ENCODE measurements at regions not wholly inside any gene's neighbourhood (a gene's known extent, or its start where the extent isn't known, plus 50 kb on each side); places are given as distances from the start of the nearest gene placed in this dataset.

GRCh38 chr3:188077160-188077799, 76.7 kb upstream of the LPP start:
- no peak for DNase-seq

DNA sequence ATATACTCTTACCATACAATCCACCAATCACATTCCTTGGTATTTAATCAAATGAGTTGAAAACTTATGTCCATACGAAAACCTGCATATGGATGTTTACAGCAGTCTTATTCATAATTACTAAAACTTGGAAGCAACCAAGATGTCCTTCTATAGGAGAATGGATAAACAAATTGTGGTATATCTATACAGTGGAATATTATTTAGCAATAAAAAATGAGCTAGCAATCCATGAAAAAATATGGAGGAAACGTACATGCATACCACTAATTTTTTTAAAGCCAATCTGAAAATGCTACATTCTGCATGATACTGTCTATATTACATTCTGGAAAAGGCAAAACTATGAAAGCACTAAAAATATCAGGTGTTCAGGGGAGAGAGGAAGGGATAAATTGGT, 73.9 kb upstream of the LPP start:
- no peak for DNase-seq

DNA sequence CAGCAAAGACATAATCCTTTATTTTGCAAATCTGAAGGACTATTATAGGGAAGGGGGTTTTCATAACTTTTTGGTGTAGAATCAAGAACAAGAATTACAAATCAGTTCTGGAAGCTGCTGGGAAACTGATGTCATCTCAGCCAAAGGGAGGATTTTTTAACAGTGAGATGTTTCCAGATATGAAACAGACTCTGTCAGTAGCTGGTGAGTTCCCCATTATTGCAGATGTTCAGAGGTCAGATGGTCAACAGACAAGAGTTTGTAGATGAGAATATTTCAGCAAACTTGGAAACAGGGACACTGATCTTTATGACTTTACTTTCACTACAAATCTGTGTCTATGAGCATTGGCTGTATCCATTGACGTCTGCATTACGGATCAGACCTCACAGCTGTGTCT, 71.9 kb upstream of the LPP start:
- no peak for DNase-seq

GRCh38 chr3:188082450-188082849, 71.5 kb upstream of the LPP start:
- no peak for DNase-seq

GRCh38 chr3:188083011-188083410, 70.9 kb upstream of the LPP start:
- DNase-seq: no peak

DNA sequence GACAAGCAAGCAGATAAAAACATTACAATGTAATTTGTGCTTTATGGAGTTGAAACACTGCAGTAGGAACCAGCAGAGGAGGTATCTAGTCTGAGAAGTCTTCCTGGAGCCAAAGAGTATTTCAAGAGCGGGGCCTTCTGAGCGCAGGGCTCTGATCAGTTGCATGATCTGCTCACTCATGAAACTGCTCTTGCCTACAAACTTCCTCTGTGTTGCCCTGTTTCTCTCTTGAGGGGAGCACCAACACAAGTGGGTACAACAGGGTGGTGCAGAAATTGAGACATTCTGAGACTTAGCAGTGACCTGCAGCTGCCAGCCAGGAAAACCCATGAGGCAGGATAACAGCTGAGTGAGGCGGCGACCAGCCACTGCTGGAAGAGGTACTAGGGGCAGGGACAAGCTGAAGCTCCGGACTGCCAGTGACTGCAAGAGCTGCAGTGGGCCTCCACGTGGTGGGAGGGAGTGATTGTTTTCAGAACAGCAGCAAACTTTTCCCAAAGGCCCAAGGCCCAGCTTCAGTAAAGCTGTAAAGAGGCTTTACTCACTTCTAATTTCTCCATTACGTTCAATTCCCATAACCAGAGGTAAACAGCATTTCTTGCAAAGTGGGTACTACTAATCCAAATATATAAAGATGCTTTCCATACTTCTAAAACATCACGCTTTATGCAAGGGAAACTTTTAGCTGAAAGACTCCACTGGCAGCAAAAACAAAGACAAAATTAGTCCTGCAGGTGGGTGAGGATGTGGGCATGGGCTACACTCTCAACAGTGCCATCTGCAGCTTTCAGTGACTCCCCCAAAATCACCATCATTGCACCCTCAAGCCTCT, 69.0 kb upstream of the LPP start:
- no peak for DNase-seq

DNA sequence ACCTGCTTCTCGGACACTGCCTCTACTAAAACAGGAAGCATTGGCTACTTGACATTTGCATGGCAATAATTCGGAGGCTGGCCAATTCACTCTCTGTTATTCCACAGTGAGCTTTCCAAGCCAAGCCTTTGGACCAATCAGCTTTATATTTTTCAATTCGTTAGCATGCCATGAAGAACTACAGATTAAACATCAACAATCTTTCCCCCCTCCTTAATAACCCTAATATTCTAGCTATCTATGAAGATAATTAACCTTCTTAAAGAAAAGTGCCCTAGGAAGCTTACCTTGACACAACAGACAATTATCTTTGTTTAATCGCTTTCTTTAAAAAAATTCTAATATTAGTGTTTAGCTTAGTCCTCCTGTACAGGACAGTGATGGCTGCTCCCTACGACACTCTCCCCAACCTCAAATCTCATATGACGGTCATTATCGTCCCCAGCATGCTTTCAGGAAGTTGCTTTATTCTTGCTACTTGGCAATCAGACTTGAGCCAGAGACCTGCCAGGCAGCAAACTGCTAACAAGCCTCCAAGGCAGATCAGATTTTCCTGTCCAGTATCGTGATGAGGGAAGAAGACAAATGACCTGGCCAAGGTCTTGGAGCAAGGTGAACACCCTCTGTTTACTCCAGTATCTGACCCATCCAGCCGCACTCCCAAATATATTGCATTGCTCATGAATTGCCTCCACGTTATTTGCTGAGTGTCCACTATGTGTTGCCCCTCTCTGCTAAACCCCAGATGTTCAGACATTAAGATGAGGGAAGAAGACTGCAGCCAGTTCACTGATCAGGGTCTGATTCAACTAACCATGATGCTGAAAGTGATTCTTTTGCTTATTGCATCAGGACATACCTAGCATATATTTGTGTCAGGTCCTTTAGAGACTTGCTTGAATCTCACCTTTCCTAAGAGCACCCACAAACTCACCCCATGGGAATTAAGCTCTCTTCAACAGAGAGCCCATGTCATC, 68.1 kb upstream of the LPP start:
- no peak for DNase-seq

- no peak for DNase-seq
These were observed 64.8 kb upstream of the LPP start for GRCh38 chr3:188088948-188089685.

- DNase-seq: peak; percentile 4 to 56
These were observed 63.2 kb upstream of the LPP start for GRCh38 chr3:188090620-188091309.

DNA sequence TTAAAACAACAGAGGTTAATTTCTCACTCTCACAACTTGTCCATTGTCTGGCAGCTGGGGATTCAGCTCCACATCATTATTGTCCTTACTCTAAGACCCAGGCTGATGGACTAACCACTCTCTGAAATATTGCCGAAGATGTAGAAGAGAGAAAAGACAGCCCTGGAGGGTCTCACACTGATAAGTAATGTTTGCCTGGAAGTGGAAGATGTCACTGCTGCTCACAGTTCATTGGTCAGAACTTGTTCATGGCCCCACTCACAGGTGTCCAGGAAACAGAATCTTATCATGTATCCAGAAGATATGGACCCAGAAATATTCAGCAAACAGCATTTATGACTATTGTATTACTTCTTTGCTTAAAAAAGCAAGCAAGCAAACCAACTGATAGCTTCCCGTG, 62.2 kb upstream of the LPP start:
- DNase-seq: no peak

- no peak for DNase-seq
These were observed 61.3 kb upstream of the LPP start for GRCh38 chr3:188092648-188093047.

- DNase-seq: no peak
These were observed 58.5 kb upstream of the LPP start for GRCh38 chr3:188095431-188095830.

DNA sequence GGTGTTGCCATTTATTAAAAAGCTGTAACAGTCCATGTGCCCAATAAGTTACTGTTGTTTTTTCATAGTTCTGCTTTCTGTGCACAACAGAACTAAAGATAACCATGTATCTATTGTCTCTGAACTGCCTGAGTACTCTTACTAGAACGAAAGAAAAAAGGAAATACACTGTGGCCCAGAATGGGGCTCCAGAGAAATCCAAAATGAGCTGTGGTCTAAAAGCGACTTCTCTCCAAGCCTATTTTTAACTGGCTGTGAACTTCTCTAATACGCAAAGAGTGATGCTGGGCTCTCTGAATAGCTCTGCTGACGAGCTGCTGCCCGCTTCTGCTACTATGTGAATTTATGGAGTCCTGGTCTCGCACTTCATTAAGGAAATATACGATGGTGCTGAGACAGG, 56.2 kb upstream of the LPP start:
- no peak for DNase-seq

DNA sequence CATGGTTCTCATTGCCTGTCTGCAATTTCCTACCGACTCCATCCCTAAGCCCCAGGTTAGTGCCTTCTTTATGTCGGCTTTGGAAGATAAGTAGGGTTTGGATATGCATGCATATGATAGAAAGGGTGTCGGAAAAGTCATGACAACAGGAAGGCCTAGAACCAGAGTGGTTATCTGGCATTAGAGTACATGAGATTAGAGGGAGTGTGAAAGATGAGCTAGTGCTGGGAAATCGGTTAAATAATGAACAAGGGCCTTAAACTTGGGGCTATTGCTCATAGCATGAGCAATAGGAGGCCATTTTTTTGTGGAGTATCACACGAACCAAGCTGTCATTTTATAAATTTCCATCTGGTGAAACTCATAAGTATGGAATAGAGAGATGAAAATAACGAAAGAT, 54.0 kb upstream of the LPP start:
- no peak for DNase-seq

- no peak for DNase-seq
These were observed 51.0 kb upstream of the LPP start for GRCh38 chr3:188102861-188103547.

DNA sequence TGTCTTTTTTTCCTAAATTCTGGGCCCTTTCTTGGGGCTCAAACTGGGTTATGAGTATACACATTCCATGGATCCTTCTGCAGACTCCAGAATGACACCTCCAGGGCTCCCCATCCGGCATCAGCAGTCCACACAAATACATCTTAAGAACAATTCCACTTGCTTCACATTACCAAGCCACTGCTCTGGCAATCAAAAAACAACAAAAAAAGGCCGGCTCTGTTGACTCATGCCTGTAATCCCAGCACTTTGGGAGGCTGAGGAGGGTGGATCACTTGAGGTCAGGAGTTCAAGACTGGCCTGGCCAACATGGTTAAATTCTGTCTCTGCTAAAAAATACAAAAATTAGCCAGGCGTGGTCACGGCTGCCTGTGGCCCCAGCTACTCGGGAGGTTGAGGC, 49.9 kb upstream of the LPP start:
- no peak for DNase-seq

Measured in NCI-H526 (cell line).